Endothelial cell of umbilical vein (primary cell): ENCODE measurements at regions not wholly inside any gene's neighbourhood (a gene's known extent, or its start where the extent isn't known, plus 50 kb on each side); places are given as distances from the start of the nearest gene placed in this dataset.

Source experiments
- BruUV-seq: library from RNA; stranded (reverse); fragments of 400-500 nt; replicated peaks from 2 replicates; lab custom pipeline; 2021; lab: Mats Ljungman, UMichigan
- CTCF ChIA-PET: fragments of 300-600, 350-600 bp; sonication (Branson Sonifier 250); formaldehyde crosslinking; loops from one replicate; lab custom pipeline; 2021; ENCODE audit warnings: antibody characterized with exemption, inconsistent platforms; lab: Charles Lee
- POLR2A ChIA-PET: fragments of 300-600, 350-600 bp; sonication (Branson Sonifier 250); formaldehyde crosslinking; loops from one replicate; lab custom pipeline; 2021; ENCODE audit warnings: antibody characterized with exemption, inconsistent platforms; lab: Charles Lee
- DNase-seq: peaks from one replicate; pipeline ENCODE4 v3.0.0-alpha.2; 2011; ENCODE audit warnings: low read depth, low spot score
- FAIRE-seq: peaks from 2 replicates; lab custom pipeline; 2011; peaks lifted over from hg19 to GRCh38; lab: Jason Lieb, UNC
- H2AFZ ChIP-seq: 2 replicates; pipeline ENCODE4 v1.6.0; 2012; ENCODE audit warnings: low read depth, low read length, control low read depth, inconsistent platforms
- H3K27ac ChIP-seq: 2 replicates; pipeline ENCODE4 v1.5.1; 2011; ENCODE audit warnings: low read depth, mild to moderate bottlenecking, control low read depth, low read length, moderate library complexity; ENCODE audit not compliant: insufficient read depth
- H3K27me3 ChIP-seq, 2 experiments: 2 replicates each; pipeline versions ENCODE4 v1.6.0 to v1.6.1; 2011; ENCODE audit warnings: low read length in 2 of 2, mixed read lengths in 1 of 2; ENCODE audit not compliant: control insufficient read depth in 2 of 2, insufficient read depth in 2 of 2
- H3K36me3 ChIP-seq, 2 experiments: 2 replicates in 1 of 2; 3 replicates in 1 of 2; pipeline ENCODE4 v1.5.1; 2011; ENCODE audit warnings: low read length in 2 of 2, mild to moderate bottlenecking in 1 of 2, moderate library complexity in 1 of 2; ENCODE audit not compliant: control insufficient read depth in 2 of 2, insufficient read depth in 2 of 2; ENCODE audit errors: extremely low read depth in 1 of 2
- H3K4me1 ChIP-seq: 3 replicates; pipeline ENCODE4 v1.5.1; 2011; ENCODE audit warnings: mild to moderate bottlenecking, low read length; ENCODE audit not compliant: control insufficient read depth, insufficient read depth; ENCODE audit errors: extremely low read depth
- H3K4me2 ChIP-seq: 2 replicates; pipeline ENCODE4 v1.6.1; 2011; ENCODE audit warnings: low read length, control low read depth, mixed read lengths; ENCODE audit not compliant: insufficient read depth
- H3K4me3 ChIP-seq, 3 experiments: fragments of 200-600 bp in 1 of 3; sonication (generic), shearing (Covaris generic) in 1 of 3; replicated peaks in 1 of 3; 2 replicates each; pipeline ENCODE4 v1.5.1; 2011 to 2016; ENCODE audit warnings: control low read depth in 3 of 3, low read length in 3 of 3, mild to moderate bottlenecking in 2 of 3, inconsistent platforms in 1 of 3, low read depth in 1 of 3, moderate library complexity in 1 of 3; ENCODE audit not compliant: insufficient read depth in 1 of 3
- H3K79me2 ChIP-seq: 2 replicates; pipeline ENCODE4 v1.6.0; 2012; ENCODE audit warnings: low read length, inconsistent platforms; ENCODE audit not compliant: control insufficient read depth, insufficient read depth
- H3K9ac ChIP-seq: replicated peaks from 2 replicates; pipeline ENCODE3; 2011; ENCODE audit warnings: low read length, control low read depth; ENCODE audit not compliant: insufficient read depth; ENCODE audit errors: extremely low read depth
- H3K9me1 ChIP-seq: replicated peaks from 3 replicates; pipeline ENCODE4 v1.6.0; 2011; ENCODE audit warnings: mild to moderate bottlenecking, low read length; ENCODE audit not compliant: control insufficient read depth, insufficient read depth; ENCODE audit errors: extremely low read depth
- H3K9me3 ChIP-seq: replicated peaks from 2 replicates; pipeline ENCODE4 v1.5.1; 2012; ENCODE audit warnings: low read length, inconsistent platforms; ENCODE audit not compliant: control insufficient read depth, insufficient read depth
- H4K20me1 ChIP-seq: replicated peaks from 2 replicates; pipeline ENCODE3; 2011; ENCODE audit warnings: mild to moderate bottlenecking, low read length; ENCODE audit not compliant: control insufficient read depth, insufficient read depth; ENCODE audit errors: extremely low read depth
- CTCF ChIP-seq, 2 donors: IDR thresholded peaks; 1 replicate in 1 of 2; 2 replicates in 1 of 2; pipeline ENCODE4 v1.5.1; 2011; ENCODE audit warnings: low read length in 2 of 2, mild to moderate bottlenecking in 2 of 2, moderate library complexity in 2 of 2, control low read depth in 1 of 2, inconsistent platforms in 1 of 2, low read depth in 1 of 2; ENCODE audit not compliant: insufficient read depth in 1 of 2; ENCODE audit errors: extremely low read depth in 1 of 2
- EZH2 ChIP-seq: IDR thresholded peaks from 2 replicates; pipeline ENCODE4 v1.6.1; 2012; ENCODE audit warnings: borderline replicate concordance, low read depth, mild to moderate bottlenecking, moderate library complexity, low read length, inconsistent platforms; ENCODE audit not compliant: severe bottlenecking
- FOS ChIP-seq: IDR thresholded peaks from 2 replicates; pipeline ENCODE4 v1.6.1; 2011; ENCODE audit warnings: mild to moderate bottlenecking, low read length, moderate library complexity, borderline replicate concordance; ENCODE audit not compliant: insufficient read depth
- GATA2 ChIP-seq: IDR thresholded peaks from 2 replicates; pipeline ENCODE4 v1.7.0; 2011; ENCODE audit warnings: low read depth, mild to moderate bottlenecking, moderate library complexity, mixed read lengths, low read length; ENCODE audit not compliant: insufficient read length, insufficient read depth
- JUN ChIP-seq: IDR thresholded peaks from 2 replicates; pipeline ENCODE4 v1.6.1; 2011; ENCODE audit warnings: borderline replicate concordance, low read depth; ENCODE audit not compliant: insufficient read length, insufficient read depth
- MYC ChIP-seq: IDR thresholded peaks from one replicate; pipeline ENCODE4 v1.6.1; 2011; ENCODE audit warnings: mild to moderate bottlenecking, low read depth, low read length
- POLR2A ChIP-seq: IDR thresholded peaks from 2 replicates; pipeline ENCODE4 v1.6.1; 2012; ENCODE audit warnings: low read depth, mild to moderate bottlenecking, control low read depth, low read length
- POLR2AphosphoS5 ChIP-seq: IDR thresholded peaks from 2 replicates; pipeline ENCODE4 v1.6.1; 2012; ENCODE audit warnings: low read depth, mild to moderate bottlenecking, control low read depth, low read length, moderate library complexity; ENCODE audit not compliant: insufficient read depth
- dilution Hi-C: fragments of 300-500 bp; cut with MboI; formaldehyde crosslinking; loops from one replicate; pipeline ENCODE4 v1.15.0; 2019; ENCODE audit warnings: low sequenced_read_pairs; ENCODE audit not compliant: extremely low pct_ligation_motif_present
- intact Hi-C: fragments of 100-400 bp; cut with micrococcal nuclease; formaldehyde crosslinking; loops from one replicate; pipeline ENCODE4 v1.10.0; 2022
- TF ChIP-seq, protein P1 (sequence below): IDR thresholded peaks from 2 replicates; pipeline ENCODE4 v1.6.1; 2011; ENCODE audit not compliant: insufficient read depth, insufficient read length

GRCh38 chr18:78115896-78116561, 863.6 kb upstream of the SALL3 start:
- FAIRE-seq: no peak
- no peaks in the 10 kb centered on the region for H4K20me1 ChIP-seq
- intact Hi-C loops: no loop called here
- no peaks in the 10 kb centered on the region for H3K36me3 ChIP-seq
- no peak overlapping the region for H3K9ac ChIP-seq
- no peak overlapping the region for H3K4me2 ChIP-seq
- ChIA-PET CTCF (no interaction called here), POLR2A (no interaction called here)
- no peaks in the 10 kb centered on the region for H3K27me3 ChIP-seq
- H3K79me2 ChIP-seq: no peaks in the 10 kb centered on the region
- no peaks in the 10 kb centered on the region for H3K4me1 ChIP-seq
- TF ChIP-seq GATA2: no peak
- TF ChIP-seq POLR2A: no peak
- TF ChIP-seq EZH2: no peak
- no peak for TF ChIP-seq CTCF (IDR thresholded peaks at IDR 0.05; ENCODE audit: extremely low read depth in 1 of 2, insufficient read depth in 1 of 2, low read depth in 1 of 2, low read length in 2 of 2)
- no peak for TF ChIP-seq FOS
- no peak for TF ChIP-seq JUN
- no peak for TF ChIP-seq POLR2AphosphoS5
- TF ChIP-seq, protein P1, sequence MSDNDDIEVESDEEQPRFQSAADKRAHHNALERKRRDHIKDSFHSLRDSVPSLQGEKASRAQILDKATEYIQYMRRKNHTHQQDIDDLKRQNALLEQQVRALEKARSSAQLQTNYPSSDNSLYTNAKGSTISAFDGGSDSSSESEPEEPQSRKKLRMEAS: no peak
- no peak for TF ChIP-seq MYC
- no peak overlapping the region for H3K27ac ChIP-seq
- no TSS peak for BruUV-seq
- no peak overlapping the region for H2AFZ ChIP-seq
- dilution Hi-C loops: no loop called here
- peaks cover 2% of the 10 kb centered on the region for H3K9me3 ChIP-seq
- no peaks in the 10 kb centered on the region for H3K9me1 ChIP-seq
- no peak for DNase-seq
- no peak overlapping the region for H3K4me3 ChIP-seq
